SU-DHL-6 (cell line): ENCODE measurements at regions not wholly inside any gene's neighbourhood (a gene's known extent, or its start where the extent isn't known, plus 50 kb on each side); places are given as distances from the start of the nearest gene placed in this dataset.

ENCODE experiments used
- H2AFZ ChIP-seq: fragments of 200-600 bp; sonication (generic); 2 replicates; pipeline ENCODE4 v1.6.1; 2014; ENCODE audit warnings: low read depth, mild to moderate bottlenecking, moderate library complexity, mixed read lengths, antibody characterized with exemption, low read length; ENCODE audit not compliant: severe bottlenecking
- H3F3A ChIP-seq: fragments of 200-600 bp; shearing (Covaris generic); 2 replicates; pipeline ENCODE4 v1.6.0; 2016; ENCODE audit warnings: antibody characterized with exemption, mild to moderate bottlenecking; ENCODE audit not compliant: insufficient read depth
- H3K27ac ChIP-seq: fragments of 200-600 bp; sonication (generic); 2 replicates; pipeline ENCODE4 v1.5.1; 2016; ENCODE audit warnings: low read depth, mild to moderate bottlenecking, low read length, moderate library complexity, mixed read lengths
- H3K27me3 ChIP-seq: fragments of 200-600 bp; sonication (generic), shearing (Covaris generic); 2 replicates; pipeline ENCODE4 v1.6.0; 2014; ENCODE audit warnings: mild to moderate bottlenecking, low read length
- H3K36me3 ChIP-seq: fragments of 200-600 bp; sonication (generic); 2 replicates; pipeline ENCODE4 v1.6.1; 2014; ENCODE audit warnings: mild to moderate bottlenecking, low read length, mixed read lengths
- H3K4me2 ChIP-seq: fragments of 300-600, 200-600 bp; shearing (Covaris generic), sonication (generic); 2 replicates; pipeline ENCODE4 v1.6.0; 2014; ENCODE audit warnings: low read length, low read depth, mild to moderate bottlenecking; ENCODE audit not compliant: poor library complexity, severe bottlenecking
- H3K4me3 ChIP-seq: fragments of 200-600 bp; sonication (generic); 2 replicates; pipeline ENCODE4 v1.5.1; 2014; ENCODE audit warnings: antibody characterized with exemption, low read length, mild to moderate bottlenecking, mixed read lengths; ENCODE audit not compliant: insufficient read depth, poor library complexity, severe bottlenecking
- H3K79me2 ChIP-seq: fragments of 200-600 bp; sonication (generic); 2 replicates; pipeline ENCODE4 v1.6.1; 2014; ENCODE audit warnings: mild to moderate bottlenecking, low read length, moderate library complexity; ENCODE audit not compliant: insufficient read depth
- H3K9ac ChIP-seq: fragments of 200-600 bp; sonication (generic); 2 replicates; pipeline ENCODE4 v1.7.0; 2014; ENCODE audit warnings: mild to moderate bottlenecking, low read length
- H3K9me2 ChIP-seq: fragments of 200-600 bp; sonication (generic); replicated peaks from 2 replicates; pipeline ENCODE4 v1.6.1; 2014; ENCODE audit warnings: low read length; ENCODE audit not compliant: insufficient read depth
- H3K9me3 ChIP-seq: fragments of 200-600 bp; sonication (generic); 2 replicates; pipeline ENCODE4 v1.6.1; 2014; ENCODE audit warnings: low read length, mixed read lengths; ENCODE audit not compliant: insufficient read depth
- H4K20me1 ChIP-seq: fragments of 200-600 bp; sonication (generic); 2 replicates; pipeline ENCODE4 v1.6.1; 2014; ENCODE audit warnings: low read depth, mild to moderate bottlenecking, antibody characterized with exemption, low read length, moderate library complexity, mixed read lengths
- CTCF ChIP-seq: fragments of 200-600 bp; sonication (generic); IDR thresholded peaks from one replicate; pipeline ENCODE4 v1.5.1; 2017; ENCODE audit warnings: antibody characterized with exemption, mild to moderate bottlenecking, low read length, moderate library complexity; ENCODE audit not compliant: insufficient read depth, poor library complexity, severe bottlenecking
- EZH2phosphoT487 ChIP-seq: fragments of 200-600 bp; sonication (generic), shearing (Covaris generic); conservative IDR thresholded peaks from 2 replicates; pipeline ENCODE4 v1.6.1; 2018; ENCODE audit warnings: mild to moderate bottlenecking, antibody characterized with exemption, low read length, moderate library complexity, mixed read lengths

DNA sequence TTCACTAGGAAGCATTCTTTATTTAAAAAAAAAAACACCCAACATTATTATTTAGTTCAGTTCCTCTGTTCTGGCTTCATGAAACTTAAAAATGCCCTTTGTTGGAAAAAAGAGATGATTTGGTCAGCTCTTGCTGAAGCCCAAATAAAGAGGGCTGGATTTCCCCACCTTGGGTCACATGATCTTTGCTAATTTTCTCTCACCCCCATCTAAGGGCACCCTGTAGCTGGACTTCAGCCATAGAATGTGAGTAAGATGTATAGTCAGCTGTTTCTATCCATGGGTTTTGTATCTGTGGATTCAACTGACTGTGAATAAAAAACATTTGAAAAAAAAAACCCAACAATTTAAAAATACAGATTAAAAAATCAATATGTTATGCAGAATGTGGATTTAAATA, 213.9 kb upstream of the SULF2 start:
- H3K9me2 ChIP-seq, result no peaks in the 10 kb centered on the region
- no peaks in the 10 kb centered on the region for H3K27me3 ChIP-seq
- H3K4me2 ChIP-seq, result no peak overlapping the region
- no peaks in the 10 kb centered on the region for H3K79me2 ChIP-seq
- peaks cover 5% of the 10 kb centered on the region; the same call in 1 of the 2 replicates for H3K9me3 ChIP-seq
- TF ChIP-seq EZH2phosphoT487, result no peak
- no peak for TF ChIP-seq CTCF
- no peaks in the 10 kb centered on the region for H4K20me1 ChIP-seq
- no peak overlapping the region for H3K27ac ChIP-seq
- 0 out of 2 replicates have a peak, but pooled peaks cover 4% of the 10 kb centered on the region for H3F3A ChIP-seq
- H3K9ac ChIP-seq, result no peak overlapping the region
- H3K4me3 ChIP-seq, result no peak overlapping the region
- H3K36me3 ChIP-seq, result no peaks in the 10 kb centered on the region
- no peak overlapping the region for H2AFZ ChIP-seq

DNA sequence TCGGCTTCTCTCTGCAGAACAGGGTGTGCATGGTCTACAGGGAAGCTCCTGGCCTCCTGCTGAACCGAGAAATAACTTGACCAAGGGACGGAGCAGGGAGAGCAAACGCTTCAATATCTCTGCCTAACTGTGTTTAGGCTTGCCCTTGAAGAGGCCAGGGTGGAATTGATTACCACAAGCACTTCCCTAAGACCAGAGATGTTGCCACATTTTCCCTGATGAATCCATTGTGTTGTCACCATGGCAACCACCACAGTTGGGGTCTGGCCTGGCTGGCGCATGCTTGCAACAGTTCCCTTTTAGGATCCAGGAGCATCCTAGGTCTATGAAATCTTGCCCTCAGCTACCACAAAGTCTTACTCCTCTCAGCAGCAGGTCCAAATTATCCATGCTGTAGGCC, 213.5 kb upstream of the SULF2 start:
- H3K4me2 ChIP-seq, result no peak overlapping the region
- no peak overlapping the region for H3K4me3 ChIP-seq
- H3K79me2 ChIP-seq, result no peaks in the 10 kb centered on the region
- H4K20me1 ChIP-seq, result no peaks in the 10 kb centered on the region
- H3K36me3 ChIP-seq, result no peaks in the 10 kb centered on the region
- no peaks in the 10 kb centered on the region for H3K9me2 ChIP-seq
- H3K9ac ChIP-seq, result no peak overlapping the region
- no peak overlapping the region for H2AFZ ChIP-seq
- 0 out of 2 replicates have a peak, but pooled peaks cover 4% of the 10 kb centered on the region for H3F3A ChIP-seq
- H3K9me3 ChIP-seq, result peaks cover 5% of the 10 kb centered on the region; the same call in 1 of the 2 replicates
- H3K27ac ChIP-seq, result no peak overlapping the region
- TF ChIP-seq CTCF (no peak), EZH2phosphoT487 (no peak)
- H3K27me3 ChIP-seq, result no peaks in the 10 kb centered on the region

- Histone ChIP-seq H3K4me2 (no peak overlapping the region), H3K9me2 (no peaks in the 10 kb centered on the region), H3K79me2 (no peaks in the 10 kb centered on the region), H3K27ac (no peak overlapping the region), H2AFZ (no peak overlapping the region), H3F3A (no peaks in the 10 kb centered on the region), H3K9me3 (no peaks in the 10 kb centered on the region), H3K9ac (no peak overlapping the region), H3K27me3 (no peaks in the 10 kb centered on the region), H4K20me1 (no peaks in the 10 kb centered on the region), H3K36me3 (no peaks in the 10 kb centered on the region), H3K4me3 (no peak overlapping the region)
- TF ChIP-seq EZH2phosphoT487, result no peak
- TF ChIP-seq CTCF, result no peak
Observed at GRCh38 chr20:47995661-47996060, 210.4 kb upstream of the SULF2 start.

DNA sequence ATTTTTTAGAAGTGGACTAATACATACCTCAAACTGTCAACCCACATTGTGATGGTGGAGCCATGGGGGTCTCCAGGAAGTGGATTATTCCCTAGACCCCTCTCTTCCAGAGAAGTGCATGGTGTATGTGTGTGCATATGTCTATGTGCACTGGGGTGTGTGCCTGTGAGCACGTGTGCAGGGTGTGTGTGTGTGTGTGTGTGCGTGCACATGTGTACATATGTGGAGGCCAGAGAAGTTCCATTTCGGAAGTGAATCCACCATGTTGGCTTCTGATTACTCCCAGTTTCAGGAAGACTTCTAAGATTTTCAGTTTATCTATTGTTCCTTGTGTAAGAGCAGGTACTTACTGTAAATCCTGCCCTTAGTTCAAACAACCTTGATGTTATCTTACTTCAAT, 208.5 kb upstream of the SULF2 start:
- no peak overlapping the region for H3K9ac ChIP-seq
- H3K27me3 ChIP-seq, result no peaks in the 10 kb centered on the region
- no peaks in the 10 kb centered on the region for H3K9me3 ChIP-seq
- H3K9me2 ChIP-seq, result no peaks in the 10 kb centered on the region
- no peaks in the 10 kb centered on the region for H3F3A ChIP-seq
- H2AFZ ChIP-seq, result no peak overlapping the region
- H3K27ac ChIP-seq, result no peak overlapping the region
- no peak overlapping the region for H3K4me3 ChIP-seq
- no peaks in the 10 kb centered on the region for H4K20me1 ChIP-seq
- H3K4me2 ChIP-seq, result no peak overlapping the region
- TF ChIP-seq CTCF (no peak), EZH2phosphoT487 (no peak)
- no peaks in the 10 kb centered on the region for H3K36me3 ChIP-seq
- H3K79me2 ChIP-seq, result no peaks in the 10 kb centered on the region
